ENCODE measurements at regions not wholly inside any gene's neighbourhood (a gene's known extent, or its start where the extent isn't known, plus 50 kb on each side); places are given as distances from the start of the nearest gene placed in this dataset.

GRCh38 chr1:238960071-238960470 lies 426.3 kb upstream of the CHRM3 start:
- no peak overlapping the region for H2BK5ac ChIP-seq (ENCODE audit: insufficient read length, low read length)
- no peak overlapping the region for H3K27ac ChIP-seq (ENCODE audit: insufficient read length, low read depth, low read length)
- H3K56ac ChIP-seq (ENCODE audit: insufficient read length, low read depth, low read length) = no peak overlapping the region
- no peak overlapping the region for H4K91ac ChIP-seq (ENCODE audit: insufficient read length, low read depth, low read length)
- Mint-ChIP-seq H3K27me3 (ENCODE audit: low read depth) (no peaks in the 10 kb centered on the region), H3K27ac (peak overlapping the region in 2 of 3 experiments; percentile 3 to 53; a peak in 2 of 7 replicates), H3K4me3 (no peak overlapping the region), H3K36me3 (ENCODE audit: insufficient read depth in 1 of 3, low read depth in 3 of 3) (peaks cover 0 to 7% (median 0%) of the 10 kb centered on the region in 3 experiments; a peak in 1 of 7 replicates), H3K4me1 (0 out of 4 replicates have a peak, but pooled peaks cover 5 to 9% of the 10 kb centered on the region in 2 experiments), H3K9me3 (peaks cover 2 to 3% of the 10 kb centered on the region in 2 experiments; a peak in 1 of 5 replicates)
- DNase-seq = no peak
- H2BK15ac ChIP-seq (ENCODE audit: low read depth, low read length) = no peak overlapping the region
- no peak for TF ChIP-seq CTCF (conservative IDR thresholded peaks at IDR 0.05)
- no peaks in the 10 kb centered on the region for H3K27me3 ChIP-seq (ENCODE audit: insufficient read depth, low read length)
- H3K18ac ChIP-seq (ENCODE audit: insufficient read length, low read depth, low read length) = no peak overlapping the region
- H3K23me2 ChIP-seq (ENCODE audit: insufficient read length, low read depth, low read length, poor library complexity, severe bottlenecking) = no peaks in the 10 kb centered on the region
- no peaks in the 10 kb centered on the region for H3K79me2 ChIP-seq (ENCODE audit: insufficient read depth, low read length)
- no peak overlapping the region for H2AK5ac ChIP-seq (ENCODE audit: insufficient read length, low read length)
- H3T11ph ChIP-seq (ENCODE audit: low read length) = no peak overlapping the region
- no peak overlapping the region for H3K14ac ChIP-seq (ENCODE audit: insufficient read depth, low read length)
- H3K9me3 ChIP-seq (ENCODE audit: control insufficient read depth, low read depth, low read length) = no peaks in the 10 kb centered on the region
- H3K4ac ChIP-seq (ENCODE audit: low read depth, low read length) = no peak overlapping the region
- no peak overlapping the region for H3K23ac ChIP-seq (ENCODE audit: insufficient read length, low read depth, low read length)
- H4K5ac ChIP-seq (ENCODE audit: insufficient read length, low read depth, low read length) = no peak overlapping the region
- peak overlapping the region; percentile 4 for H2AFZ ChIP-seq (ENCODE audit: low read length)
- no peaks in the 10 kb centered on the region for H4K20me1 ChIP-seq (ENCODE audit: control insufficient read depth, insufficient read depth, insufficient read length)
- no peaks in the 10 kb centered on the region for H3K4me1 ChIP-seq (ENCODE audit: insufficient read depth, low read length)
- H3K4me2 ChIP-seq (ENCODE audit: insufficient read depth, insufficient read length, low read length) = no peak overlapping the region
- H2BK120ac ChIP-seq (ENCODE audit: low read depth, low read length, poor library complexity, severe bottlenecking) = no peak overlapping the region
- no peaks in the 10 kb centered on the region for H3K79me1 ChIP-seq (ENCODE audit: insufficient read depth, low read depth, low read length, poor library complexity, severe bottlenecking)
- no peak overlapping the region for H4K8ac ChIP-seq (replicated peaks; ENCODE audit: insufficient read length, low read depth, low read length)
- no CpG with 5 or more reads among the region's 2 CpGs for WGBS (ENCODE audit: extremely low coverage, insufficient read length, low lambda C conversion rate)
- H2BK20ac ChIP-seq (ENCODE audit: low read depth, low read length, poor library complexity, severe bottlenecking) = no peak overlapping the region
- no peak overlapping the region for H3K9ac ChIP-seq (ENCODE audit: extremely low read depth, insufficient read length, low read length)
- no peak overlapping the region for H2BK12ac ChIP-seq (ENCODE audit: insufficient read length, low read depth, low read length)
